ENCODE measurements at regions not wholly inside any gene's neighbourhood (a gene's known extent, or its start where the extent isn't known, plus 50 kb on each side); places are given as distances from the start of the nearest gene placed in this dataset.

- TF ChIP-seq CTCF (IDR thresholded peaks at IDR 0.05): no peak
- TF ChIP-seq POLR2AphosphoS5 (IDR thresholded peaks at IDR 0.05): no peak
- no peak for TF ChIP-seq POLR2A (IDR thresholded peaks at IDR 0.05)
- no peak for TF ChIP-seq EP300 (IDR thresholded peaks at IDR 0.05)
Observed at GRCh38 chr5:38621331-38621730, 64.9 kb upstream of the LIFR start.
